Keratinocyte (primary cell): ENCODE measurements at regions not wholly inside any gene's neighbourhood (a gene's known extent, or its start where the extent isn't known, plus 50 kb on each side); places are given as distances from the start of the nearest gene placed in this dataset.

Experiments
- DNase-seq: peaks from one replicate; pipeline ENCODE4 v3.0.0-alpha.2; 2011; ENCODE audit warnings: low read depth, missing footprints, low spot score
- FAIRE-seq: peaks from 2 replicates; lab custom pipeline; 2011; peaks lifted over from hg19 to GRCh38; lab: Jason Lieb, UNC
- H2AFZ ChIP-seq: 2 replicates; pipeline ENCODE4 v1.6.0; 2012; ENCODE audit warnings: low read length, control low read depth, inconsistent platforms; ENCODE audit not compliant: control insufficient read depth
- H3K27ac ChIP-seq: 2 replicates; pipeline ENCODE4 v1.5.1; 2011; ENCODE audit warnings: low read length; ENCODE audit not compliant: control insufficient read depth, insufficient read depth
- H3K27me3 ChIP-seq: 3 replicates; pipeline ENCODE4 v1.6.0; 2011; ENCODE audit warnings: low read length; ENCODE audit not compliant: control insufficient read depth, insufficient read depth; ENCODE audit errors: extremely low read depth
- H3K36me3 ChIP-seq, 2 experiments: 2 replicates in 1 of 2; 3 replicates in 1 of 2; pipeline ENCODE4 v1.5.1; 2011; ENCODE audit warnings: low read length in 2 of 2, mild to moderate bottlenecking in 1 of 2; ENCODE audit not compliant: control insufficient read depth in 2 of 2, insufficient read depth in 2 of 2; ENCODE audit errors: extremely low read depth in 1 of 2
- H3K4me1 ChIP-seq: 3 replicates; pipeline ENCODE4 v1.5.1; 2011; ENCODE audit warnings: low read length; ENCODE audit not compliant: control insufficient read depth, insufficient read depth; ENCODE audit errors: extremely low read depth
- H3K4me2 ChIP-seq: 3 replicates; pipeline ENCODE4 v1.6.0; 2011; ENCODE audit warnings: low read depth, low read length; ENCODE audit not compliant: control insufficient read depth, insufficient read depth; ENCODE audit errors: extremely low read depth
- H3K4me3 ChIP-seq, 3 experiments: fragments of 200-600 bp in 1 of 3; sonication (generic) in 1 of 3; 2 replicates in 2 of 3; 3 replicates in 1 of 3; pipeline ENCODE4 v1.5.1; 2011 to 2016; ENCODE audit warnings: low read length in 3 of 3, mild to moderate bottlenecking in 3 of 3, control low read depth in 2 of 3, inconsistent platforms in 1 of 3, low read depth in 1 of 3, mixed read lengths in 1 of 3, mixed run types in 1 of 3, moderate library complexity in 1 of 3; ENCODE audit not compliant: control insufficient read depth in 2 of 3, insufficient read depth in 2 of 3; ENCODE audit errors: extremely low read depth in 1 of 3
- H3K79me2 ChIP-seq: 2 replicates; pipeline ENCODE4 v1.6.0; 2012; ENCODE audit warnings: low read length; ENCODE audit not compliant: control insufficient read depth, insufficient read depth
- H3K9ac ChIP-seq: 3 replicates; pipeline ENCODE4 v1.6.0; 2011; ENCODE audit warnings: low read length; ENCODE audit not compliant: control insufficient read depth, insufficient read depth; ENCODE audit errors: extremely low read depth
- H3K9me1 ChIP-seq: 3 replicates; pipeline ENCODE4 v1.6.0; 2011; ENCODE audit warnings: low read length; ENCODE audit not compliant: control insufficient read depth, insufficient read depth; ENCODE audit errors: extremely low read depth
- H3K9me3 ChIP-seq: 2 replicates; pipeline ENCODE4 v1.5.1; 2012; ENCODE audit warnings: low read depth, low read length; ENCODE audit not compliant: control insufficient read depth
- H4K20me1 ChIP-seq: 3 replicates; pipeline ENCODE4 v1.6.0; 2011; ENCODE audit warnings: low read length; ENCODE audit not compliant: control insufficient read depth, insufficient read depth; ENCODE audit errors: extremely low read depth
- CTCF ChIP-seq, 3 experiments: IDR thresholded peaks in 1 of 3; conservative IDR thresholded peaks in 1 of 3; optimal IDR thresholded peaks in 1 of 3; 2 replicates in 2 of 3; 3 replicates in 1 of 3; pipeline versions ENCODE3 to v1.5.1; 2011; ENCODE audit warnings: low read length in 3 of 3, mild to moderate bottlenecking in 3 of 3, moderate library complexity in 2 of 3, control low read depth in 1 of 3, inconsistent platforms in 1 of 3; ENCODE audit not compliant: insufficient read depth in 2 of 3; ENCODE audit errors: extremely low read depth in 1 of 3
- EZH2 ChIP-seq: IDR thresholded peaks from one replicate; pipeline ENCODE4 v1.6.1; 2012; ENCODE audit warnings: inconsistent platforms, mild to moderate bottlenecking, low read length, moderate library complexity
- dilution Hi-C: fragments of 300-500 bp; cut with MboI; formaldehyde crosslinking; loops from one replicate; pipeline ENCODE4 v1.7.0; 2020; ENCODE audit warnings: low sequenced_read_pairs; ENCODE audit not compliant: extremely low pct_ligation_motif_present

GRCh38 chrX:115387327-115387726, 97.8 kb downstream of the LUZP4 start:
- Histone ChIP-seq H3K27ac (no peak overlapping the region), H3K4me2 (no peak overlapping the region), H3K9me1 (no peaks in the 10 kb centered on the region), H3K27me3 (no peaks in the 10 kb centered on the region), H4K20me1 (no peaks in the 10 kb centered on the region), H3K79me2 (no peaks in the 10 kb centered on the region), H3K9ac (no peak overlapping the region), H3K4me1 (no peaks in the 10 kb centered on the region), H3K36me3 (no peaks in the 10 kb centered on the region), H3K4me3 (no peak overlapping the region), H2AFZ (no peak overlapping the region), H3K9me3 (no peaks in the 10 kb centered on the region)
- dilution Hi-C loops: no loop called here
- DNase-seq (no peak), FAIRE-seq (no peak)
- TF ChIP-seq EZH2 (no peak), CTCF (optimal IDR thresholded peaks at IDR 0.05 in 1 of 3, IDR thresholded peaks at IDR 0.05 in 1 of 3, conservative IDR thresholded peaks at IDR 0.05 in 1 of 3; ENCODE audit: extremely low read depth in 1 of 3, insufficient read depth in 2 of 3, low read length in 3 of 3) (no peak)

- Histone ChIP-seq H4K20me1 (no peaks in the 10 kb centered on the region), H3K79me2 (no peaks in the 10 kb centered on the region), H2AFZ (no peak overlapping the region), H3K4me3 (no peak overlapping the region), H3K9ac (no peak overlapping the region), H3K27ac (no peak overlapping the region), H3K27me3 (no peaks in the 10 kb centered on the region), H3K4me1 (no peaks in the 10 kb centered on the region), H3K36me3 (no peaks in the 10 kb centered on the region), H3K4me2 (no peak overlapping the region), H3K9me1 (no peaks in the 10 kb centered on the region), H3K9me3 (no peaks in the 10 kb centered on the region)
- TF ChIP-seq EZH2 (no peak), CTCF (optimal IDR thresholded peaks at IDR 0.05 in 1 of 3, IDR thresholded peaks at IDR 0.05 in 1 of 3, conservative IDR thresholded peaks at IDR 0.05 in 1 of 3; ENCODE audit: extremely low read depth in 1 of 3, insufficient read depth in 2 of 3, low read length in 3 of 3) (no peak)
- no peak for DNase-seq
- no peak for FAIRE-seq
- dilution Hi-C loops: no loop called here
Observed at GRCh38 chrX:115388879-115389278, 99.4 kb downstream of the LUZP4 start.
